ENCODE measurements at regions not wholly inside any gene's neighbourhood (a gene's known extent, or its start where the extent isn't known, plus 50 kb on each side); places are given as distances from the start of the nearest gene placed in this dataset.

GRCh38 chr5:40292006-40292405 lies 387.7 kb upstream of the PTGER4 start:
- in situ Hi-C loops (cut with MboI; ENCODE audit: low sequenced_read_pairs), result no loop called here

- in situ Hi-C loops (cut with MboI; ENCODE audit: low sequenced_read_pairs), result no loop called here
Observed at GRCh38 chr5:40291338-40291737, 388.4 kb upstream of the PTGER4 start.

- in situ Hi-C loops (cut with MboI; ENCODE audit: low sequenced_read_pairs), result no loop called here
Observed at GRCh38 chr5:40288800-40289485, 390.8 kb upstream of the PTGER4 start.

GRCh38 chr5:40284863-40285262 lies 394.9 kb upstream of the PTGER4 start:
- in situ Hi-C loops (cut with MboI; ENCODE audit: low sequenced_read_pairs), result no loop called here

GRCh38 chr5:40278881-40279280 lies 400.8 kb upstream of the PTGER4 start:
- in situ Hi-C loops (cut with MboI; ENCODE audit: low sequenced_read_pairs), result no loop called here

GRCh38 chr5:40277161-40277906 lies 402.4 kb upstream of the PTGER4 start:
- in situ Hi-C loops (cut with MboI; ENCODE audit: low sequenced_read_pairs), result no loop called here

GRCh38 chr5:40276426-40277102 lies 403.2 kb upstream of the PTGER4 start:
- in situ Hi-C loops (cut with MboI; ENCODE audit: low sequenced_read_pairs), result no loop called here

- in situ Hi-C loops (cut with MboI; ENCODE audit: low sequenced_read_pairs), result no loop called here
Observed at GRCh38 chr5:40274568-40274967, 405.1 kb upstream of the PTGER4 start.

- in situ Hi-C loops (cut with MboI; ENCODE audit: low sequenced_read_pairs), result no loop called here
Observed at GRCh38 chr5:40273936-40274335, 405.8 kb upstream of the PTGER4 start.

GRCh38 chr5:40271476-40271875 lies 408.2 kb upstream of the PTGER4 start:
- in situ Hi-C loops (cut with MboI; ENCODE audit: low sequenced_read_pairs), result no loop called here

GRCh38 chr5:40270274-40270845 lies 409.4 kb upstream of the PTGER4 start:
- in situ Hi-C loops (cut with MboI; ENCODE audit: low sequenced_read_pairs), result no loop called here

- in situ Hi-C loops (cut with MboI; ENCODE audit: low sequenced_read_pairs), result no loop called here
Observed at GRCh38 chr5:40268088-40268487, 411.6 kb upstream of the PTGER4 start.

- in situ Hi-C loops (cut with MboI; ENCODE audit: low sequenced_read_pairs), result no loop called here
Observed at GRCh38 chr5:40266952-40267351, 412.8 kb upstream of the PTGER4 start.

- in situ Hi-C loops (cut with MboI; ENCODE audit: low sequenced_read_pairs), result no loop called here
Observed at GRCh38 chr5:40261984-40262383, 417.7 kb upstream of the PTGER4 start.

GRCh38 chr5:40260361-40260760 lies 419.4 kb upstream of the PTGER4 start:
- in situ Hi-C loops (cut with MboI; ENCODE audit: low sequenced_read_pairs), result no loop called here

- in situ Hi-C loops (cut with MboI; ENCODE audit: low sequenced_read_pairs), result no loop called here
Observed at GRCh38 chr5:40258222-40258621, 421.5 kb upstream of the PTGER4 start.

GRCh38 chr5:40240671-40241070 lies 439.0 kb upstream of the PTGER4 start:
- in situ Hi-C loops (cut with MboI; ENCODE audit: low sequenced_read_pairs), result no loop called here

- in situ Hi-C loops (cut with MboI; ENCODE audit: low sequenced_read_pairs), result no loop called here
Observed at GRCh38 chr5:40240111-40240510, 439.6 kb upstream of the PTGER4 start.

GRCh38 chr5:40238066-40238745 lies 441.5 kb upstream of the PTGER4 start:
- in situ Hi-C loops (cut with MboI; ENCODE audit: low sequenced_read_pairs), result no loop called here

- in situ Hi-C loops (cut with MboI; ENCODE audit: low sequenced_read_pairs), result no loop called here
Observed at GRCh38 chr5:40235471-40236400, 444.0 kb upstream of the PTGER4 start.

Data from HL-60/S4 treated with retinoic acid at 250 ng/mL for 4 days and 3 days (cell line).